PC-9 (cell line): ENCODE measurements at regions not wholly inside any gene's neighbourhood (a gene's known extent, or its start where the extent isn't known, plus 50 kb on each side); places are given as distances from the start of the nearest gene placed in this dataset.

Experiments used
- BruUV-seq: library from RNA; stranded (reverse); fragments of 400-500 nt; replicated peaks from 2 replicates; lab custom pipeline; 2021; lab: Mats Ljungman, UMichigan
- CTCF ChIA-PET: fragments of 300-600 bp; sonication (Branson Sonifier 250); formaldehyde crosslinking; loops from one replicate; lab custom pipeline; 2022; ENCODE audit warnings: antibody characterized with exemption; lab: Charles Lee
- POLR2A ChIA-PET: fragments of 300-600 bp; sonication (Branson Sonifier 250); formaldehyde crosslinking; loops from one replicate; lab custom pipeline; 2022; ENCODE audit warnings: antibody characterized with exemption; ENCODE audit not compliant: unreplicated experiment; lab: Charles Lee
- DNase-seq, 2 experiments: peaks; one replicate each; pipeline versions ENCODE4 v3.0.0 to v3.0.0-alpha.2; 2015 to 2022; ENCODE audit warnings: mixed read lengths in 1 of 2
- H2AFZ ChIP-seq: fragments of 200-600 bp; sonication (generic); 2 replicates; pipeline ENCODE4 v1.8.1; 2017; ENCODE audit warnings: antibody characterized with exemption
- H3F3A ChIP-seq: fragments of 200-600 bp; sonication (generic); 2 replicates; pipeline ENCODE4 v1.8.1; 2017; ENCODE audit warnings: antibody characterized with exemption, mild to moderate bottlenecking, low read depth; ENCODE audit not compliant: insufficient read depth
- H3K27ac ChIP-seq: fragments of 200-600 bp; sonication (generic); 2 replicates; pipeline ENCODE4 v1.6.1; 2016; ENCODE audit warnings: mixed run types
- H3K27me3 ChIP-seq: fragments of 200-600 bp; sonication (generic); 2 replicates; pipeline ENCODE4 v1.6.1; 2016; ENCODE audit warnings: low read depth, mixed run types; ENCODE audit not compliant: insufficient read depth
- H3K36me3 ChIP-seq: fragments of 200-600 bp; sonication (generic); 2 replicates; pipeline ENCODE4 v1.6.1; 2016; ENCODE audit warnings: low read depth, mixed run types
- H3K4me1 ChIP-seq: fragments of 200-600 bp; sonication (generic); replicated peaks from 2 replicates; pipeline ENCODE4 v1.6.1; 2016; ENCODE audit warnings: mixed run types; ENCODE audit not compliant: insufficient read depth
- H3K4me2 ChIP-seq: fragments of 200-600 bp; sonication (generic); 2 replicates; pipeline ENCODE4 v1.6.1; 2017; ENCODE audit warnings: mixed run types
- H3K4me3 ChIP-seq: fragments of 200-600 bp; sonication (generic); 2 replicates; pipeline ENCODE4 v1.6.1; 2016; ENCODE audit warnings: mixed run types
- H3K79me2 ChIP-seq: fragments of 200-600 bp; sonication (generic); 2 replicates; pipeline ENCODE4 v1.6.1; 2017; ENCODE audit warnings: low read depth, mixed run types
- H3K9me2 ChIP-seq: fragments of 200-600 bp; sonication (generic); 2 replicates; pipeline ENCODE4 v1.8.1; 2017; ENCODE audit warnings: mild to moderate bottlenecking; ENCODE audit not compliant: insufficient read depth
- H3K9me3 ChIP-seq: fragments of 200-600 bp; sonication (generic); 2 replicates; pipeline ENCODE4 v1.8.1; 2016; ENCODE audit warnings: low read depth; ENCODE audit not compliant: insufficient read depth
- H4K20me1 ChIP-seq: fragments of 200-600 bp; sonication (generic); 2 replicates; pipeline ENCODE4 v1.8.1; 2017; ENCODE audit not compliant: insufficient read depth
- EZH2 ChIP-seq: fragments of 200-600 bp; sonication (generic); IDR thresholded peaks from 2 replicates; pipeline ENCODE4 v1.8.0; 2017; ENCODE audit warnings: antibody characterized with exemption, low read depth
- intact Hi-C: fragments of 100-400 bp; cut with micrococcal nuclease; formaldehyde crosslinking; loops from one replicate; pipeline ENCODE4 v1.10.0; 2022; ENCODE audit not compliant: unreplicated experiment
- TF ChIP-seq, protein P1 (sequence below): fragments of 200-600 bp; sonication (generic); conservative IDR thresholded peaks from 2 replicates; pipeline ENCODE4 v1.6.1; 2017; ENCODE audit warnings: mixed run types, antibody characterized with exemption, mild to moderate bottlenecking, moderate library complexity

GRCh38 chrX:128439159-128439558 lies 387.0 kb upstream of the ACTRT1 start:
- TF ChIP-seq EZH2, result no peak
- TF ChIP-seq, protein P1, sequence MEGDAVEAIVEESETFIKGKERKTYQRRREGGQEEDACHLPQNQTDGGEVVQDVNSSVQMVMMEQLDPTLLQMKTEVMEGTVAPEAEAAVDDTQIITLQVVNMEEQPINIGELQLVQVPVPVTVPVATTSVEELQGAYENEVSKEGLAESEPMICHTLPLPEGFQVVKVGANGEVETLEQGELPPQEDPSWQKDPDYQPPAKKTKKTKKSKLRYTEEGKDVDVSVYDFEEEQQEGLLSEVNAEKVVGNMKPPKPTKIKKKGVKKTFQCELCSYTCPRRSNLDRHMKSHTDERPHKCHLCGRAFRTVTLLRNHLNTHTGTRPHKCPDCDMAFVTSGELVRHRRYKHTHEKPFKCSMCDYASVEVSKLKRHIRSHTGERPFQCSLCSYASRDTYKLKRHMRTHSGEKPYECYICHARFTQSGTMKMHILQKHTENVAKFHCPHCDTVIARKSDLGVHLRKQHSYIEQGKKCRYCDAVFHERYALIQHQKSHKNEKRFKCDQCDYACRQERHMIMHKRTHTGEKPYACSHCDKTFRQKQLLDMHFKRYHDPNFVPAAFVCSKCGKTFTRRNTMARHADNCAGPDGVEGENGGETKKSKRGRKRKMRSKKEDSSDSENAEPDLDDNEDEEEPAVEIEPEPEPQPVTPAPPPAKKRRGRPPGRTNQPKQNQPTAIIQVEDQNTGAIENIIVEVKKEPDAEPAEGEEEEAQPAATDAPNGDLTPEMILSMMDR, result no peak
- no peaks in the 10 kb centered on the region for H3F3A ChIP-seq
- intact Hi-C loops, result no loop called here
- no peaks in the 10 kb centered on the region for H3K9me2 ChIP-seq
- no peaks in the 10 kb centered on the region for H3K36me3 ChIP-seq
- no peaks in the 10 kb centered on the region for H3K79me2 ChIP-seq
- CTCF ChIA-PET, result no interaction called here
- no peak overlapping the region for H3K27ac ChIP-seq
- BruUV-seq, result no TSS peak
- H3K9me3 ChIP-seq, result no peaks in the 10 kb centered on the region
- H3K4me3 ChIP-seq, result no peak overlapping the region
- no peak overlapping the region for H3K4me2 ChIP-seq
- no peaks in the 10 kb centered on the region for H3K27me3 ChIP-seq
- no peak overlapping the region for H2AFZ ChIP-seq
- H4K20me1 ChIP-seq, result no peaks in the 10 kb centered on the region
- POLR2A ChIA-PET, result no interaction called here
- H3K4me1 ChIP-seq, result no peaks in the 10 kb centered on the region
- no peak for DNase-seq

GRCh38 chrX:128438082-128438481 lies 385.9 kb upstream of the ACTRT1 start:
- no peaks in the 10 kb centered on the region for H3K36me3 ChIP-seq
- H3K9me2 ChIP-seq, result no peaks in the 10 kb centered on the region
- intact Hi-C loops, result no loop called here
- H3F3A ChIP-seq, result no peaks in the 10 kb centered on the region
- no peak overlapping the region for H3K4me2 ChIP-seq
- DNase-seq, result no peak
- H3K4me1 ChIP-seq, result no peaks in the 10 kb centered on the region
- TF ChIP-seq, protein P1, result no peak
- TF ChIP-seq EZH2, result no peak
- no TSS peak for BruUV-seq
- H3K27ac ChIP-seq, result no peak overlapping the region
- no peaks in the 10 kb centered on the region for H4K20me1 ChIP-seq
- no peaks in the 10 kb centered on the region for H3K79me2 ChIP-seq
- ChIA-PET POLR2A (no interaction called here), CTCF (no interaction called here)
- no peak overlapping the region for H3K4me3 ChIP-seq
- no peaks in the 10 kb centered on the region for H3K9me3 ChIP-seq
- no peak overlapping the region for H2AFZ ChIP-seq
- no peaks in the 10 kb centered on the region for H3K27me3 ChIP-seq

- DNase-seq, result no peak
- peak overlapping the region; percentile 23; the same call in 1 of the 2 replicates for H3K27ac ChIP-seq
- no peaks in the 10 kb centered on the region for H3K9me2 ChIP-seq
- POLR2A ChIA-PET, result no interaction called here
- no peaks in the 10 kb centered on the region for H3K9me3 ChIP-seq
- H3K4me3 ChIP-seq, result no peak overlapping the region
- intact Hi-C loops, result no loop called here
- TF ChIP-seq EZH2, result no peak
- TF ChIP-seq, protein P1, result no peak
- H3K4me2 ChIP-seq, result peak overlapping the region; percentile 47
- no peaks in the 10 kb centered on the region for H3K27me3 ChIP-seq
- CTCF ChIA-PET, result no interaction called here
- H3K36me3 ChIP-seq, result no peaks in the 10 kb centered on the region
- no peaks in the 10 kb centered on the region for H4K20me1 ChIP-seq
- no TSS peak for BruUV-seq
- no peaks in the 10 kb centered on the region for H3F3A ChIP-seq
- peak overlapping the region; percentile 69 for H2AFZ ChIP-seq
- H3K4me1 ChIP-seq, result no peaks in the 10 kb centered on the region
- H3K79me2 ChIP-seq, result no peaks in the 10 kb centered on the region
These were observed 384.3 kb upstream of the ACTRT1 start for GRCh38 chrX:128436397-128437103.
